ENCODE measurements at regions not wholly inside any gene's neighbourhood (a gene's known extent, or its start where the extent isn't known, plus 50 kb on each side); places are given as distances from the start of the nearest gene placed in this dataset.

DNA sequence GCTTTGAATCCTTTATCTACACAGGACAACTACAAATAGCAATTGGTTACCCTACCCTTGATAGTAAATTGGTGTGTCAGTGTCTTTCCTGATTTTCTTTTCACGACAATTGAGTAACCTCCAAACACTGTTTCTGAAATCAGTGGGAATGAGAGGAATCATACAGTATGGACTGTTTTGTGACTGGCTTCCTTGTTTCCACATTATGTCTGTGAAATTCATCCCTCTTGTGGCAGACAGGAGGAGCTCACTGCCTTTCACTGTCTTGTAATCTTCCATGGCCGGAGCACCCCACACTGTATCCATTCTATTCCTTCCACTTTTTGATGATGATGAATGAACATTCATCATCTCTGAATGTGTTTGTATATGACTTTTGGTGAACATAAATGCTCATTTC, 164.0 kb upstream of the PZP start:
- TF ChIP-seq CTCF (conservative IDR thresholded peaks at IDR 0.05; ENCODE audit: low read depth, low read length) (no peak), MXI1 (IDR thresholded peaks at IDR 0.05; ENCODE audit: borderline replicate concordance, low read depth, low read length) (no peak), POLR2A (IDR thresholded peaks at IDR 0.05; ENCODE audit: low read depth, low read length) (no peak), SMC3 (IDR thresholded peaks at IDR 0.05; ENCODE audit: low read depth, low read length) (no peak)
